HG02759 (cell line): ENCODE measurements at regions not wholly inside any gene's neighbourhood (a gene's known extent, or its start where the extent isn't known, plus 50 kb on each side); places are given as distances from the start of the nearest gene placed in this dataset.
"Not testable (repeated sequence)": the region's sequence is repeated elsewhere in the genome, so short reads cannot be mapped to it uniquely, and the experiment has no call there.

Experiments used
- ATAC-seq: cut with Tn5 transposase; IDR thresholded peaks from one replicate; pipeline ENCODE4 v1.9.1; 2021; ENCODE audit warnings: mild to moderate bottlenecking, moderate library complexity; ENCODE audit not compliant: unreplicated experiment

DNA sequence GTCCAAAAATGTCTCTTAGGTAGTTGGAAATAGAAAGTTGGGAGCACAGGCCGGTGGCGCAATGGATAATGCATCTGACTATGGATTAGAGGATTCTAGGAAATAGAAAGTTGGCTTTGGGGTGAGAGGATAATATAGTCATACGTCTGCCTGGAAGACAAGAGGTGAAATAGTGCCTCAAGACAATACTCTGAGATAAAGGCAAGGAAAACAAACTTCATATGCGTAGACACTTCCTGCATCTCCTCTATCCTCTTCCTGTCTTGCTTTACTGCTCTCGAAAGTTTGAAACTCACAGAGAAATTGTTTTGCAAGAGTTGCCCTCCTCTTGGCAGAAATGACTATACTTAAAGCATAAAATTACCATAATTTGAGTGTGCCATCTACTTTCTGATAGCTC lies 153.2 kb upstream of the FBXL7 start:
- ATAC-seq: no peak

- ATAC-seq: no peak
These were observed 155.0 kb upstream of the FBXL7 start for GRCh38 chr5:15344954-15345353.

- ATAC-seq: no peak
These were observed 161.4 kb upstream of the FBXL7 start for GRCh38 chr5:15338546-15338945.

DNA sequence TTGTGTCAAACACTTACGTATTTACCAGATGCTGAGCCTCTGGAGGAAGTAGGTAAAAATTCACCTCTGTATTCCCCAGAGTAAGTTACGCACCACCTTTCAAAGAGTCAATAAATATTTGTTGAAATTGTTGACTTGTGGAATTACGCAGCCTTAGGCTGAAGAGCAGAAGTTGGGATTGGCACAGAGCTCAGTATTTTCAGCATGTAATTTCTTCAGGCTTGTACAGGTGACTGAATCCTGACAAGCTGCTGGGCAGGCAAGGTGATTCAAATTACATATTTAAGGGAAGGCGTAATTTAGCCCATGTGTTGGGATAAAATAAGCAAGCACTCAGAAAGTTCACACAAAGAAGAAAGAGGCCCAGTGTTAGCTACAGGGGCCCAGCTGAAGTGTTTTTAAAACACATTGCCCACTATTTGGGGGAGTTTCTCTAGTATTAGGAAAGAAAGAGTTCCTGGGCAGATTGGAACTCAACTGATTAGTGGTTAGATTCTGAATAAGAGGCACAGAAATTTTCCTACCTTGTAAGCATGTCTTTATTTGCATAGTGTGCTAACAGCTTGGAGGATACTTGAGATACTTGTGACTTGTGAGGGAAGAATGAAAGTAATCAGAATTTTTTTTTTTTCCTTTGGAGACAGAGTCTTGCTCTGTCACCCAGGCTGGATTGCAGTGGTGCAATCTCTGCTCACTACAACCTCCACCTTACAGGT lies 165.3 kb upstream of the FBXL7 start:
- ATAC-seq: no peak

DNA sequence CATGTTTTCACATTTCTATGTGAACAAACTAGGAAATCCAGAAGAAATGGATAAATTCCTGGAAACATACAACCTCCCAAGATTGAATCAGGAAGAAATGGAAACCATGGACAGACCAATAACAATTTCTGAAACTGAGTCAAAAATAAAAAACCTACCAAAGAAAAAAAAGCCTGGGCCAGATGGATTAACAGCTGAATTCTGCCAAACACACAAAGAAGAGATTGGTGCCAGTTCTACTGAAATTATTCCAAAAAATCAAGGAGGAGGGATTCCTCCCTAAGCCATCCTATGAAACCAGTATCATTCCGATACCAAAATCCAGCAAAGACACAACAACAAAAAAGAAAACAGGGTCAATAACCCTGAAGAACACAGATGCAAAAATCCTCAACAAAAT lies 166.9 kb upstream of the FBXL7 start:
- ATAC-seq: no peak

DNA sequence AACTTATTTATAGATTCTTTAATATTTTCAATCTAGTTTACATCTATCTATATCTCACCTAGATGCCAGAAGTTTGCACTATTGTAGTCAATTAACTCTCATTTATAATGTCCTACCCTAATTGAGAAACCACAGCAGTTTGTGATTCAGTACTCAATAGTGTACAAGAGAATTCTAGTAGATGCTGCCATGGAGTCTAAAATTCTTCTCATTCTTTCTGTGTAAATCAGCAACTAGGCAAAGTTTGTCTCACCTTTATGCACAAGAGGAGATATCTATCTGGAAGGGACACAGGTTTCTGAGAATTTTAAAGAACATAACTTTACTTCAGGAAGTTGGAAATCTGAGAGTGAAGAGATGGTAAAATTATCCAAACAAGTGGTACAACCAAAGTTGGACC lies 173.0 kb upstream of the FBXL7 start:
- ATAC-seq: no peak

GRCh38 chr5:15326471-15326870 lies 173.5 kb upstream of the FBXL7 start:
- ATAC-seq: no peak

GRCh38 chr5:15322421-15322820 lies 177.6 kb upstream of the FBXL7 start:
- no peak for ATAC-seq

GRCh38 chr5:15321776-15322175 lies 178.2 kb upstream of the FBXL7 start:
- no peak for ATAC-seq

GRCh38 chr5:15320871-15321270 lies 179.1 kb upstream of the FBXL7 start:
- no peak for ATAC-seq

- ATAC-seq: no peak
These were observed 194.8 kb upstream of the FBXL7 start for GRCh38 chr5:15304914-15305834.

DNA sequence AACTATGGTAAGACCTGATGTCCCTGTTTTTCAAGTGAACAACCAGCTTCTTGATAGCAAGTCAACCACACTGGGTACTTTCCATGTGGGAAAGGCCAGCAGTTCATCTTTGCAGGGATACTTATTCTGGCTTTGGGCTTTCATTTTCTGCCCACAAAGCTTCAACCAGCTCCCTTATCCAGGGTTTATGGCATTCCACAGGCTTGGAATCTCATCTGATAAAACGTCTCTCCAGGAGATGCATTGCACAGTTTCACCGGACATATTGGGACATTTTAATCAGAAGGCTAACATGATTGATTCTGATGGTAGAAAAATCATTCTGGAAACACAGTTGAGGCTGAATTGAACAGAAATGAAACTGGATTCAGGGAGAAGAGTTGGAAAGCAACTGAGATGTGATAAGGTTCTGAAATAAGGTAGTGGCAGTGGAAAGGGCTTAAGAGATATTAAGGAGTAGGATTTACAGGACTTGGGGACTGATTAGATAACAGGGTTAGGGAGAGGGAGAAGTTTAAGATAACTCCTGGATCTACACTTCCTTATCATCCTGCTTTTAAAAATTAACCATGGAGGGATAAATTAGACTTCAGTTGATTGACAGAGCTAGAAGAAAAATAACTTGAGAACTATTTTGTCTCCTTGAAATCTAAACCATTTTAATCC lies 195.8 kb upstream of the FBXL7 start:
- no peak for ATAC-seq

DNA sequence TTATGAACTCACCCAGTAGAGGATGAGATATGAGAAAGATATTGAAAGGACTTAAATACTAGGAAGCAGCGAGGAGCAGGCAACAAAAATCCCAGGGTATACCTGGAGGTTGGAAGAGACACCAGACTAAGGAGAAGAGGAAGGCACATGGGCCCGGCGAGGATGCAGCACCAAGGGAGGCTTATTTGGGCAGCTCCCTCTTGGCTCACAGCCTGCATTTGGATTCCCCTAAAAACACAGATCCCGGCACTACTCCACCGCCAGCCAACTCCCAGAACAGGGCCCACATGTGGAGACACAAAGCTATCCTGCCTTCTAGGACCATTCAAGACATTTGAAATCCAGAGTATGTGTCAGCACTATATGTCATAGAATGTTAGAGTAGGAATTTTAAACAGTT lies 199.8 kb upstream of the FBXL7 start:
- ATAC-seq: no peak

DNA sequence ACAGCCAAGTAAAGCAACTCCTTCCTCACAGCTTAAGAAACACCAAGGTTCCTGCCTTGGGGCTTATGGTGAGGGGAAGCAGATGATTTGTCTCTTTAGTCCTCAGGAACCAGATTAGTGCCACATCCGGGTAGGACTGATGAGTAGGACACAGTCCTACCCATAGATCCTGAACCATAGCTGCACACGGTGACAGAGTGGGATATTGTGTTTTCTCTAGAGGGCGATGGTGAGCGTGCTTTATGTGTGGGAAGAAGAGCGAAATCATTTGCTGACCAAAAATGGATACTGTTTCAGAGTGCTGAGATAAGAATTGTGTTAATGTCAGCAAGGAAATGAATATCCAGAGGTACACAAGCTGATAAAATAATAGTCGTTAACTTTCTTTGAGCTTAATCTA lies 209.0 kb upstream of the FBXL7 start:
- ATAC-seq: no peak

- no peak for ATAC-seq
These were observed 213.3 kb upstream of the FBXL7 start for GRCh38 chr5:15286650-15287049.

GRCh38 chr5:15285901-15286583 lies 213.9 kb upstream of the FBXL7 start:
- no peak for ATAC-seq

- no peak for ATAC-seq
These were observed 215.3 kb upstream of the FBXL7 start for GRCh38 chr5:15284706-15285105.

DNA sequence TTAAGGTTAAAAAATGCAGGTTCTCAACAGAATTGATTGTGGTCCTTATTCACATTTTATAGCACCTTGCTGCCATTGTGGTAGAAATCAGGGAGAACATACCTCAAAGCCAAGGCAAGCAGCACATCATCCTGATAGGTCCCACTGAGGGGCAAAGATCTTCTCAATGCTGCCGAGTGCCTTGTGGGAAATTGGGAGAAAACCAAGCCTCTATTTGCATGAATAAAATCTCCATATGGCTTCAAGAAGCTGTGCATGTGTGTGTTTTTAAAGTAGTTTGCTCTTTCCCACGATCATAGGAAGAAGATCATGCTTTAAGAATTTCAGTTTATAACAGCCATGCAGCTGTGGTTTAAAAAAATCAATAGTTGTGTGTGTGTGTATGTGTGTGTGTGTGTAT lies 216.9 kb upstream of the FBXL7 start:
- ATAC-seq: no peak

DNA sequence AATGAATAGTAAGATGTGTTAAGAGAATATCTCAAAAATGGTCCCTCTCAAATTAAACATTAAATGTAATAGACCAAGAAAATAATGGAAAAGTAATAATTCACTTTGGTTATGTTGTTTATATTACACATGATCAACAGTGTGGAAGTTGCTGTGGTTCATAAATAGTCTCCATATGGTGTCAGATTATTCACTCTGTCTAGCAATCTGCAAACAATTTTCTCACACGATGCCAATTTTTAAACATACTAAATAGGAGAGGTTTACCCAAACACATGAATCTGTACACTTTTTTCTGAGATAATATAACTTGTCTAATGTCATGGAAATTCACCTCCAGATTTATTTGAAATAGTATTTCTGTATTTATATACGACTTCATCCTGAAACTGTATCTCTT lies 217.4 kb upstream of the FBXL7 start:
- no peak for ATAC-seq

- ATAC-seq: not testable (repeated sequence)
These were observed 228.4 kb upstream of the FBXL7 start for GRCh38 chr5:15271596-15271995.

DNA sequence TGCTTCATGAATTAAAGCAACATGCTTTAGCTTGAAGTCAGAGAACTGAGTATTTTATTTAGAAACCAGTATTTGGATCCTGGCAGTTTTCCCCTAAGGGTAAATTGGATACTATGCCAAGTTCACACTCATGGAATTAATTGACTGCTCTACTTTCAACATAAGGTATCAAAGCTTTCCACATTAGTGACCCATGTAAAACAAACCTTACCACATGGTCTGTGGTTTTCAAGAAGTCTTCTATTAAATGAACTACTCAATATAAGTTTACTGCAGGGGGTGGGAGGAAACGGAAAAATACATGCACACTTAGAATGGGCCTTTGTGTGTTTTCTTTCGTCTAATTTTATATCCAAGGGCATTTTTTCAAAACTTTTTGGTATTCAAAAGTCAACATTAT lies 232.0 kb upstream of the FBXL7 start:
- no peak for ATAC-seq
